NCI-H748 (cell line): ENCODE measurements at regions not wholly inside any gene's neighbourhood (a gene's known extent, or its start where the extent isn't known, plus 50 kb on each side); places are given as distances from the start of the nearest gene placed in this dataset.
"Not testable (repeated sequence)": the region's sequence is repeated elsewhere in the genome, so short reads cannot be mapped to it uniquely, and the experiment has no call there.

Experiments
- DNase-seq: peaks from one replicate; lab custom pipeline; 2025; ENCODE audit not compliant: unreplicated experiment; lab: John Stamatoyannopoulos, UW

DNA sequence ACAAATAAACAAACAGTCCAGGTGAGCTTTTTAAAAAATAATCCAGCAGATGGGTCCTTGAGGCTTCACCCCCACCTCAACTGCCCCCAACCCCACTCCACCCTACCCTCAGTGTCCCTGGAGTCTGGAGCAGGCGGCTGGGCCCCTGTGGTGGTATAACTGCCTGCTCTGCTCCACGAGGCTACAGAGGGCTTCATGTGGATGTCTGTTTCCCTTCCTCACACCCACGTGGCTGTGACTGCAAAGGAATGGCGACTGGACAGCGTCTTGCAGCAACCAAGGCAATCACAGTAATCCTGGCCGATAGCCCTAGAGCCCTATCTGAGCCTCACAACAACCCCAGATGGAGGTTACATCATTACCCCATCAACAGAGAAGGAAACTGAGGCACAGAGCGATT, 76.5 kb downstream of the SLC2A10 start:
- no peak for DNase-seq

DNA sequence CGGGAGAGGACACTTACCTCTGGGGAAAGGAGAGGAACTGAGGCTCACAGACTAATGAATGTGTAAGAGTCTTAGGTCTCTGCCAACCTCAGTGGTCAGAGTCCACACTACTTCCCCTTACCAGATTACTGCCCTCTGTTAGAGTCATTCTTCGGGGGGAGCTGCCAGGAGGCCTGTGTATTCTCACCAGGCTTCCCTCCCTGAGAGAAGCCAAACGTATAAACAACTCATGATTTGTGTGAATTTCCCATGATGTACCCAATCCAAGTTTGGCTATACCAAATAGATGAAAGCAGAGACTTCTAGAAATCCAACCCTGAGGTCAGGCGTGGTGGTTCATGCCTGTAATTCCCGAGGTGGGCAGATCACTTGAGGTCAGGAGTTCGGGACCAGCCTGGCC, 77.1 kb downstream of the SLC2A10 start:
- DNase-seq, result no peak

DNA sequence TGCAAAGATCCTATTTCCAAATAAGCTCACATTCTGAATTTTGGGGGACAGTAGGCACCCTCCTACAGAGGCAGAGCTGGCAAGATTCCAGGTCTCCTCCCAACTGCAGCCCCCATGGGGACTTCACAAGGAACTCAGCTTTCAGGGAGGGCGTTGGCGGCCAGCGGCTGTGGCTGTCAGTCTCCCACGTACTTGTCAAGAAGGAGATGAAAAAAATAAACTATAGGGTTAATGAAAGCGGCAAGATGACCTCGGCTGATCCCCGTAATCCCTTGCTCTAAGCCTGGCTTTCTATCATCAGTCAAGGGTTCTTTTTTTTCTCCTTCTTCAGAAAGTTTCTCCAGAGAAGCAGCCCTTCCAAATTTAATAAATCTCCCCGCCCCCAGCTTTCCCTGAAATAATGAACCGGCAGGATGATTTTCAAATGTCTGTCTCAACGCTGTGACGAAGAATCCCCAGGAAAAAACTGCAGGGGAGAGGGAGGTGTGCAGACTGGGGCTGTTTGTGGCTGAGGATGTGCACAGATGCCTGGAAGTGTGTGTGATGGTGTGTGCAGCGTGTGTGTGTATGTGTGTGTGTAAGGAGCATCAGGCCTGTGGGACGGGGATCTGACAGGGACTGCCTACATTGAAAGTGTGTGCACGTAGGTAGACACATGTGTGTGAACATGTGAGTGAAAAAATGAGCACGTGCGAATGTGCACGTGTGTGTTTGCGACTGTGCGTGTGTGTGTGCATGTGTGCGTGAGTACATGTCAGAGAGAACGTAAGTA, 78.7 kb downstream of the SLC2A10 start:
- no peak for DNase-seq

DNA sequence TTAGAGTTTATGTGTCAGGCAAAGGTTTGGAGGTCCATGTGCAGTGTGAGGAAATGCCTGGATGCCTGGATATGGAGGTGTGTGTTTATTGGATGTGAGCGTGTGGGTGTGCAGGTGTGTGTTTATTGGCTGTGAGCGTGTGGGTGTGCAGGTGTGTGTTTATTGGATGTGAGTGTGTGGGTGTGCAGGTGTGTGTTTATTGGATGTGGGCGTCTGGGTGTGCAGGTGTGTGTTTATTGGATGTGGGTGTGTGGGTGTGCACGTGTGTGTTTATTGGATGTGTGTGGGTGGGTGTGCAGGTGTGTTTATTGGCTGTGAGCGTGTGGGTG, 79.3 kb downstream of the SLC2A10 start:
- DNase-seq, result not testable (repeated sequence)

DNA sequence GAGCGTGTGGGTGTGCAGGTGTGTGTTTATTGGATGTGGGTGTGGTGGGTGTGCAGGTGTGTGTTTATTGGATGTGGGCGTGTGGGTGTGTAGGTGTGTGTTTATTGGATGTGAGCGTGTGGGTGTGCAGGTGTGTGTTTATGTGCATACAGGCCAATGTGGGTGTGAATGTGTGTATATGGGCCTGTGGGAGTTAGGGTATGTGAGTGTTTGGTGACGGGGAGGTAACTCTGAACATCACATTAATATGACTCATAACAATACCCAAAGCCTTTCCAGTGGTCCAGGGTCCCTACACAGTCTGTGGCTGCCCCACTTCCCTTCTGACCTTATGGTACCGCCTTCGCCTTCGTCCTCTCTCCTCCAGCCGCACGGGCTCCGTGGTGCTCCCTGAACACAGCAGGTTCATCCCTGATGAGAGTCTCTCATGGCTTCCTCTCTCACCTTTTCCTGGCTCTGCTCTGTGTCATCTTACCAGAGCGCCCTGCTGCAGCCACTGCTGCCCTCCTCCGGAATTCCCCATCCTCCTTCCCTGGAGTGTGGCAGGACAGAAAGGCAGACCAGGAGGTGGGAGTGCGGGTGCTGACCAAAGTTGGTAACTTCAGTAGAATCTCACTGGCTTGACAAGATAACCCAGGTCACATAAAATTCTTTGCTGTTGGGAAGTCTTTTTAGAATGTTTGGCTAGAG, 80.0 kb downstream of the SLC2A10 start:
- DNase-seq, result no peak

DNA sequence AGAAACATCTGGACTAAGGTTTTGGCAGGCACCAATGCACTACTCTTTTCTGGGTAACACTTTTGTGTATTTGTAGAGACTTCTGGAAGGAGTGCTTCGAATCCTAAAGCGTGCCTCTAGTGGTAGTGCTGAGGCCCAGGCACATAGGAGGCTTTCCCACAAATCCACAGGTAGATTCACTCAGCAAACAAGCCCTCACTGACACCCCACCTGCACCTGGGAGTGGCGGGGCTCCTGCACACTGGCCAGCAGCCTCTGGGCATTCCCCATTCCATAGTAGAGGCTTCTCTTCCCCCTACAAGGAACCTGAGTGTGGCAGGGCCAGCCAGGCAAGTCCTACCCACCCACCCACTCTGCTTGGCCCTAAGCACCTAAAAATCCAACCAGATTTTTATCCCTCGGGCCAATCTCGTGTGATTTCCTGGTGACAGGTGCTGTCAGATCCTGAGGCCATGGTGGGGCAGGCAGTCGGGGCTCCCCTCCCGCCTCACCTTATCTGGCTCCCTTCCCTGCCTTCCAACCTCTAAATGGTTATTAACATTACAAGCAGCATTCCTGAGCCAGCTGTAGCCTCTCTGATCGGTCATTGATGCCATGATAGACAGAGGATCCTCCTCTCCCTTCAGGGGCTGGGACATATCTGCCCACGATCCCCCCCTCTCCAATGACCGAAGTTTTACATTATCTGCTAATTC, 82.4 kb downstream of the SLC2A10 start:
- DNase-seq, result peak; percentile 13

DNA sequence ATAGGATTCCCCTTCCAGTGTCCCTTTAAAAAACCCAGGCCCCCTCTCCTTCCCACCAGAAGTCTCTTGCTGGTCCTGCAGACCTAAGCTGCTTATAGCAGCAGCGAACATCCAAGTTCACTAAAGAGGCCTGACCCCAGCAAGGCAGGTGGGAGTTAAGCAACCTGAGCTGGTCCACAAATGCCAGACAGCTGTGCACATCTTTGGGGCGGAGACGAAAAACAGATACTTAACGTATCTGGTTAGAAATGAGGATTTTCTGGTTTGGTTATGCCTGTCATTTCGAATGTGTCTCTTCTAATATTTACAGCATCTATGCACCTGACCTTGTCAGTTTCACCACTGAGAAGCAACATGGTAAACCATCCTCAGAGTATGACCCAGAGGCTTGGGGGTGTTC, 87.8 kb downstream of the SLC2A10 start:
- DNase-seq, result peak; percentile 72

DNA sequence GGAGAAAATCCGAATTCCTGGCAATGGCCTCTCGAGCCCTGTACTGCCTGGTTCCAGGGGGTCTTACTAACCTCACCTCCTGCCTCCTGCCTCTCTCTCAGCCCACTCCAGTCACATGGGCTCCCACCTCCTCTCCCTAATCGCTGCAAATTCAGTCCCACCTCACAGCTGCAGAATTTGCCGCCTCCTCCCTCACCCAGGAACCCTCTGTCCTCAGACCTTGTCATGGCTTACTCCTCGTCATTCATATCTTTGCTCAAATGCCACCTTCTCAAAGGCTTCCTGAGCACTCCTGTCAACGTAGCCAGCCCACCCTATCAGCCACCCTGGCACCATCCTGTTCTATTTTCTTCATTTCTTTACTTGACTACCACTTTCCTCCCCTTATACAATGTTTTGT, 89.0 kb downstream of the SLC2A10 start:
- no peak for DNase-seq

DNA sequence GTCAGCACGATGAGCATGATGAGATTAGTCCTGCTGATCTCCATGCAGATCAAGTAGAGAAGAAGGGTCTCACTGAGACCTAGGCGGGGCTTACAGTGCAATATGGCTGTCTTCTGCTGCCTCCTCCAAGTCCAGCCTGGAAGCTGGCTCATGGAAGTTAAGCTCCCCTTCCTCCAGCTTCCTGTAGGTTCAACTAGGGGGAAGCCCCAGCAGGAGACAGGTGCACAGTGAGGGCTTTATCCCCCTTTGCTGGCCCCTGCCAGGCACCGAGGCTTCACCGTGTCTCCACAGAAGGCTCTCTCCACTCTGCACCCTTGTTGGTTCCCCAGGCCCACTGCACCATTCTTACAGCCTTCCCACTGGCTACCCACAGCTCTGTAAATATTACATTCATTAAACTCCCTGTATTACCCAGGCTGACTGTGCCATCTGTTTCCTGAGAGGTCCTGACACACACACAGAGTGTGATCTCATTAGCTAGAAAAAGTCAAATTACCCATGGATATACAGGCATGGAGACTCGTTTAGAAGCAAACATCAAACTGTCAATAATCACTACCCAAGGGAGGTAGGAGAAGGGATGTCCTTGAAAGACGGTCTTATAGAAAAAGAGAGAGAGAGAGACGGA, 90.4 kb downstream of the SLC2A10 start:
- DNase-seq, result peak; percentile 68

DNA sequence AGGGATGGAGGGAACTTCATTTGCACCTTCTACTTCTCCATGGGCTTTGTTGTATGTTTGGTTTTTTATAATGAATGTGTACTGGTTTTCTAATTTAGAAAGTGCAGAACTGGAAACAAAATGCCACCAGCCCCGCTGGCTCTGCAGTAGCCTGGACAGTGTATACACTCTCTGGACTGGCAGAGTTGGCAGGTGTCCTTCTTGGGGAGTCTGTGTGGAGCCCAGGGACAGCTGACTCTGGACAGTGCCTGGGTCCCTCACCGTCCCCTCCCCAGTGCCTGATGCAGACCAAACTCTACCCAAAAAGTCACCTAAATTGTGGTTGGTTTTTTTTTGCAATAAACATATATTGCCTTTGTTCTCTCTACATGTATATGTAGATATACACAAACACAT, 91.0 kb downstream of the SLC2A10 start:
- DNase-seq, result no peak

DNA sequence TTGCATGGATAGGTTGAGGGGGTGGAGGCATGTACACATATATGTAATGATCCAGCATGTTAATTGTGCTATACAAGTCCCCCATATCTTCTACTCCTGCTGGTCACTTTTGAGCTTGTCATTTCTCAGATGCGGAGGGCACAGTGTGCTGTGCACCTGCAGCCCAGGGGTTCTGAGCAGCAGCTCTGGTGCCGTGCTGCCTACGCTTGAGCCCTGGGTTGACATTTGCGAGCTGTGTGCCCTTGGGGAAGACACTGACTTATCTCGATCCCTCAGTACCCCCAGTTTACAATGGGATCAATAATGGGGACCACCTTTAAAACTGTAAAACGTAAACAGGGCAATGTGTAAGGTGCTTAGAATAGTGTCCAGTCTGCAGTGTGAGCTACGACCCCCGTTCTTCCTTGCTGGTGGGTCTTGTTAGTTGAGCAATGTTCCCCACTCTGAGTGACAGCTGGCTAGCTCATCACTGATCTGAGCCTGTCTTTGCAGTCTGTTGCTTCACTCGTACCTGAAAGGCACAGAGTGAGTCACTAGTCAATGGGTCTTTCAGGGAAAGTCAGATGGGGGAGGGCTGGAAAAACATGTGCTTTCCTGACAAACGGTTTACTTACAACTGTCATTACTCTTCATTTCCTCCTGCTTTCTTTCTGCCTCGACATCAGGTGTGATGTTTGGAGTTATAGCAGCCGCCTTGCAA, 91.7 kb downstream of the SLC2A10 start:
- no peak for DNase-seq

DNA sequence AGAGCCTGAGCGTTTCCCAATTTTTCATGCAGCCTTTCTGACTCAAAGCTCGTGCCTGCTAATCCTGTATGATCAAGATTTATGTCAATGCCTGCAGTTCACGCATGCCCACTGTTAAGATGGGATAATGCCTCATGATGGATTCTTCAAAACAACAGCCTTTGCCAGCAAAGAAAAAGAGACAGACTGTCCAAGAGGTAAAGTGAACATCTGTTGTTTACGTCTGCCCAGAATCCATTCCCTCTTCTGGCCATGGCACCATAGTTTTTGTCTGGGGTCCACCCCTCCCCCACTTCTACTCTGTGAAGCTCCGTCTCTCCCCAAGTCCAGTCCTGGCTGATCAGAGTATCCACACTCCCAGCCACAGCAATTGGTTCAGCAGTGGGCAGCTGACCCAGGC, 91.9 kb upstream of the EYA2 start:
- no peak for DNase-seq

DNA sequence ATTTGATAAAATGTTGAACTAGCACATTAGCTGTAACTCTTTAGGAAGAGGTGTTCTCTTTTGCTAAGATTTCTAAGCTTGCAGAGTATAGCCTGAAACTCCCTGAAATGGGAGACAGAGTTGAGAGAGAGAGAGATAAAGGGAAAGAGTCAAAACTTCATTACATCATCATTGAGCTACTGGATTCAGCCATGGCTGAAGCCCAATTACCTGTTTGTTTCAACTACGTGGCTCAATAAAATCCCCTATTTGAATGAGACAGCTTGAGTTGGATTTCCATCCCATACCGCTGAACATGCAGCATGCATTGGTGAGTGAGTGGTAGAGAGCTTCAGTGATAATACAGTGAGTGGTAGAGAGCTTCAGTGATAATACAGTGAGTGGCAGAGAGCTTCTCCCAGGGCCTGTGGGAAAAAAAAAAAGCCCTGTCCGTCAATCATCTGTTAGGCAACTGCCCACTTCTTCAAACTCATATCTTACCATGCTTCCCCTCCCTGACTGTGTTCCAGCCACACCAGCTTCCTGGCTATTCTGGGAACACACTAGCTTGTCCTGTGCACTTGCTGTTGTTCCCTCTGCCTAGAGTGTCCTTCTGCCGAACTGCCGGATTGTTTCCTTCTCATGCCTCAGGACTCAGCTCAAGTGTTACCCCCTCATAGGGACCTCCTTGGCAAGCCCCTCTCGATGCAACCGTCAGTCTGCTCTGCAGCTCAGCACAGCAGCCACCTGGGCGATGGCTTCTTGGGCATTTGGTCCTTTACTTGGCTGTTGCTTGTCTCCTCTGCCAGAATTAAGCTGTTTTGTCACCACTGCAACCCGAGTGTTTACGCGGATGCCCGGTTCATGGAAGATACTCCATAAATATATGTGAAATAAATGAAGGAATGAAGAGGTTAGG, 91.3 kb upstream of the EYA2 start:
- no peak for DNase-seq

DNA sequence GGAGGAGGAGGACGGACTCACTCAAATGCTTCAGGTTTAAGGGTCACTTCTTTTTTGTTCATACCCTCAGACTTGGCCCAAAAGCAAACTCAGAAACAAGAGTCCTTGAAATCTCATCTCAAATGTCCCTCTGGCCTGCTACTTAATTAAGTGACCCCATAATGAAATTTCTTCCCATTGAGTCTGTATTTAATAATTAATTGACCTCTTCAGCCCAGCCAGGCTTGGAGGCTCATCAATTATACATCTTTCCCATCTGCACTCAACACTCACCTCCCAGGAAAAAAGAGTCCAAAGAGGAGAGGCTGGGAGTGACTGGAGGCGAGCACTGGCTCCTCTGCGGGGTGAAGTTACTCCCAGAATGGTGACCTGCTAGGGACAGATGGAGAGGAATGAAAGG, 90.5 kb upstream of the EYA2 start:
- no peak for DNase-seq

DNA sequence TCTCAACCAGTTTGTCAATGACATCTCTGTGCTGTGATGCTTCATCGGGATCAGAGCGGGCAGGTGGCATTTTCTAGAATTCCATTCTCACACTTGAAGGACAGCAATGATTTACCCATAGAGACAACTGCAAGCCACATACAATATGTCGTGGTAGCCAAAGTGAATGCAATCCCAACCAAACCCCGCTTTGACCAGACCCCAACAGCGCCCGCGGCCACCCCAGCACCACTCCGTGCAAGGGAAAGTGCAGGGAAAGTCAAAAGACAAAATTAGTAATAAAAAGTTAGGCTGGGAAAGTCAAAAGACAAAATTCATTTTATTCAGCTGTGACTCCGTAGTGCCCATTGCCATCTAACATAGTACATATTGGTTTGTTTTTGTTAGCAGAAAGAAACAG, 88.8 kb upstream of the EYA2 start:
- DNase-seq, result no peak

DNA sequence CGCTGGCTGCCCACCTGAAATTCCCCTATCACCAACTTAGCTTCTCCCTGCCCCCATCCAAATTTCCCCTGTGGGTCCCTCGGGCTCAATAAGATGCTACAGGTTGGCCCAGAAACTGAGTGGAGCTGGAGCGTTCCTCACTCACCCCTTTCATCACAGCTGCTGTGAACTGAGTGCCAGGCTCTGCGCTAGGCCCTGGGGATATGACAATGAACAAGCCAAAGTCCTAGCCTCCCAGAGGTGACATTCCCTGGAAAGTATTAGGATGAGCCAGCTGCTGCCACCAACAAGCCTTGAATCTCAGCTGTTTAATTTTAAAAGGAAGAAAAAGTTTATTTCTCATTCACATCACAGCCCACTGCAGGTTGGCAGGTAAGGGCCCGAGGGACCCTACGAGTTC, 86.6 kb upstream of the EYA2 start:
- DNase-seq, result no peak

DNA sequence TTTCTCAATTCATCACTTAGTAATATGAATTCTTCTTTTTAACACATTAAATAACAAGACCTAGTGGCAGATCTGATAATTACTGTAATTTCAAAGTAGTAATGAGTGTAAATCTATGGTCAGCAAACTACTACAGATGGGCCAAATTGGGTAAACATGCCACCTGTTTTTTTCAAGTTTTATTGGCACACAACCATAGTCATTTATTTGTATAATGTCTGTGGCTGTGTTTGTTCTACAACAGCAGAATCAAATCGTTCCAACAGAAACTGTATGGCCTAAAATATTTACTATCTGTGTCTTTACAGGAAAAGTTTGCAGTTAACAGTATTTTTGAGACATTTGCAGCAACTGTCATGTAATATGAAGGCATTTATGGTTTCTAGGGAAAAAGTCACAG, 86.1 kb upstream of the EYA2 start:
- peak; percentile 74 for DNase-seq

DNA sequence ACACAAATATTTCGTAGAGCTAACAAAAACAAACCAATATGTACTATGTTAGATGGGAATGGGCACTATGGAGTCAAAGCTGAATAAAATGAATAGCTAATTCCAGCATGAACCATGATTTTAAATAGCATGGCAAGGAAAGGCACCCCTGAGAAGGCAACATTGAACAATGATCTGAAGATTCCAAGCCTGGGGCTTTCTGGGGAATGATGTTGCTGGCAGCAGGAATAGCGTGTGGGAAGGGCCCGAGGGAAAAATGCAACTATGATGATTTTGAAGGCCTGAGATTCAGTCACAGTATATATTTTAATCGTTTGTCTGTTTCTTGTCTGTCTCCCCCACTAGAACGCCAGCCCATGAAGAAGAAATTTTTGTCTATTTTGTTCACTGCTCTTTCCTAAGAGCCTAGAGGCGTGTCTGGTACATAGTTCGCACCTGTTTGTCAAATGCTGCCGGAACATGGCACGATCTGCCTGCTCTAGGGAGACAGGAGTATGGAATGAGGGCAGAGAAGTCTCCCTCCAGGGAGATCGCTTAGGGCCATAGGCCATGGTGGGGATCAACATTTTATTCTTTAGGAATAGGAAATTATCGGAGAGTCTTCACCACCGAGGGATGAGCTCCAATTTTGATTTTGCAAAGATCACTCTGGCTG, 84.8 kb upstream of the EYA2 start:
- DNase-seq, result peak; percentile 37

DNA sequence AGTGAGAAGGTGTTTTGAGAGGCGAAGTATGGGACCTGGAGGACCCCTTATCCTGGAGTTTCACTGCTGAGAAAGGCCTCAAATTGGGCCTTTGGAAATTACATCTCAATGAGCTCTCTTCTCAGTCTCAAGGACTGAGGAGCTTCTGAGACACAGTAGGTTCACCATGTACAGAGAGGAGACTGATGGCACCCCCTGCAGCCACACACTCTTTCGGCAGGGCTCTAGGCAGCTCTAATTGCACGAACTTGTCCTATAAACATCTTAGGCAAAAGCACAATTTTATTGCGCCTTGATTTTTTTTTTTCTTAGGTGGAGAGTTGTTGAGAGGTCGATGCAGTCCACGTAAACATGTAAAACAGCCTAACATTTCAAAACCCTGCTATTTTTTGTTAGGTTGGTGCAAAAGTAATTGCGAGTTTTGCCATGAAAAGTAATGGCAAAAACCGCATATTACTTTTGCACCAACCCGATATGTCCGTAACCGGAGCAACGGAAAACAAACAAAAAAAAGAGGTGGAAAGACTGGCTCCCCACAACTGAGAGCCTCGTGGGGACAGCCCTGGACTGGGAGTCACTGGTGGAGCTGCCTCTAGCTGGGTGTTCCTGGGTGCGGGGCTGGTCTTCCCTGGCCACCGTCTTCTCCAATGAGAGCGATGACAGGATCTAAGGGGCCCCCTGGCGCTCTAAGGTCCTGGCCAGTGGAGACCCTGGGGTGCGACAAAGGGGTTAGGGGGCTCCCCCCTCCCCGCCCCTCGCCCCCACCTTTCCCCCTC, 84.0 kb upstream of the EYA2 start:
- DNase-seq, result peak; percentile 79
